ENCODE measurements at regions not wholly inside any gene's neighbourhood (a gene's known extent, or its start where the extent isn't known, plus 50 kb on each side); places are given as distances from the start of the nearest gene placed in this dataset.

- no peak for TF ChIP-seq CTCF (IDR thresholded peaks at IDR 0.05; ENCODE audit: poor library complexity)
- TF ChIP-seq EZH2 (IDR thresholded peaks at IDR 0.05; ENCODE audit: borderline replicate concordance), result no peak
- no peak for TF ChIP-seq EZH2phosphoT487 (IDR thresholded peaks at IDR 0.05; ENCODE audit: low read depth, severe bottlenecking, unreplicated experiment)
Observed at GRCh38 chr2:45192991-45193390, 183.7 kb upstream of the SIX2 start.
